ENCODE measurements at regions not wholly inside any gene's neighbourhood (a gene's known extent, or its start where the extent isn't known, plus 50 kb on each side); places are given as distances from the start of the nearest gene placed in this dataset.
A peak's percentile ranks its signal among the peaks of the same experiment; 100 is the strongest.

DNA sequence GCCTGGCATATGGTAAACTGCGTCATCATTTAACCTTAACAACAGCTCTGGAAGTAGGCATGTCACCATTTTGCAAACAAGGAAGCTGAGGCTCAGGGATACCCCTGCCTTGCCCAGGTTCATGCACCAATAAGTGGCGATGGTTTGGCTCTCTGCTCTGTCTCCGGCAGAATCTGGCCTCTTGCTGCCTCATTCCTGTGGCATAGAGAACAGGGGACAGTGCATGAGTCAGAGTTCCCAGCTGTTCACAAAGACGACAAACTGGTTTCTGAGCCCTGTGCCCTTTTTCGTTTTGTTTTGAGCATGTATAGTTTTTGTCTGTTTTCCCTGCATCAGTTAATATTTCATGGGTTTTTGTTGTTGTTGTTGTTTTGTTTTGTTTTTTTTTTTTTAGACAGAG, 236.8 kb downstream of the OPA1 start:
- DNase-seq (ENCODE audit: low read depth, low spot score): peak; percentile 81
- in situ Hi-C loops (cut with HindIII; ENCODE audit: low sequenced_read_pairs): no loop called here
- H3K4me3 ChIP-seq (ENCODE audit: low read depth, low read length): no peak overlapping the region
- TF ChIP-seq, protein P1, sequence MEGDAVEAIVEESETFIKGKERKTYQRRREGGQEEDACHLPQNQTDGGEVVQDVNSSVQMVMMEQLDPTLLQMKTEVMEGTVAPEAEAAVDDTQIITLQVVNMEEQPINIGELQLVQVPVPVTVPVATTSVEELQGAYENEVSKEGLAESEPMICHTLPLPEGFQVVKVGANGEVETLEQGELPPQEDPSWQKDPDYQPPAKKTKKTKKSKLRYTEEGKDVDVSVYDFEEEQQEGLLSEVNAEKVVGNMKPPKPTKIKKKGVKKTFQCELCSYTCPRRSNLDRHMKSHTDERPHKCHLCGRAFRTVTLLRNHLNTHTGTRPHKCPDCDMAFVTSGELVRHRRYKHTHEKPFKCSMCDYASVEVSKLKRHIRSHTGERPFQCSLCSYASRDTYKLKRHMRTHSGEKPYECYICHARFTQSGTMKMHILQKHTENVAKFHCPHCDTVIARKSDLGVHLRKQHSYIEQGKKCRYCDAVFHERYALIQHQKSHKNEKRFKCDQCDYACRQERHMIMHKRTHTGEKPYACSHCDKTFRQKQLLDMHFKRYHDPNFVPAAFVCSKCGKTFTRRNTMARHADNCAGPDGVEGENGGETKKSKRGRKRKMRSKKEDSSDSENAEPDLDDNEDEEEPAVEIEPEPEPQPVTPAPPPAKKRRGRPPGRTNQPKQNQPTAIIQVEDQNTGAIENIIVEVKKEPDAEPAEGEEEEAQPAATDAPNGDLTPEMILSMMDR (IDR thresholded peaks at IDR 0.05; ENCODE audit: low read depth, low read length): no peak

DNA sequence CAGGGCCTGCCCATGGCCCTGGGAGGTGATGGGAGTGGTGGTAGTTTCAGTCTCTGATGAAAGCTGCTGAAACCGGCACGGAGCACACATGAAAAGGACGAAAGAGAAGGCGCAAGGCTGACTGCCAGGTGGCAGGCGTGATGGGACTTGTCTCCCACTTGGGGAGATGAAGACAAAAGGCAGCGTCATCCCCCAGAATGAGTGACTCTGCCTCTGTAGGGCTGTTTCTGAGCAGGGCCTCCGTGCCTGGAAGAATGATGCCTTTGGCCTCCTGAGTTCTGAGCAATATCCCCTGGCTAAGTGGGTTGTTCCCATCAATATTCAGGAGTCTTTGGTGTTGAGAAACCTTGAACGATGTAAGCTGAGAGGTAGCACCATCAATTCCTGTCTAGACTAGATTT, 237.8 kb downstream of the OPA1 start:
- TF ChIP-seq, protein P1 (IDR thresholded peaks at IDR 0.05; ENCODE audit: low read depth, low read length): no peak
- DNase-seq (ENCODE audit: low read depth, low spot score): peak; percentile 37
- in situ Hi-C loops (cut with HindIII; ENCODE audit: low sequenced_read_pairs): no loop called here
- no peak overlapping the region for H3K4me3 ChIP-seq (ENCODE audit: low read depth, low read length)

- TF ChIP-seq, protein P1 (IDR thresholded peaks at IDR 0.05; ENCODE audit: low read depth, low read length): no peak
- H3K4me3 ChIP-seq (ENCODE audit: low read depth, low read length): no peak overlapping the region
- in situ Hi-C loops (cut with HindIII; ENCODE audit: low sequenced_read_pairs): no loop called here
- peak; percentile 93 for DNase-seq (ENCODE audit: low read depth, low spot score)
Measured at GRCh38 chr3:193831495-193832455, 238.8 kb downstream of the OPA1 start.

DNA sequence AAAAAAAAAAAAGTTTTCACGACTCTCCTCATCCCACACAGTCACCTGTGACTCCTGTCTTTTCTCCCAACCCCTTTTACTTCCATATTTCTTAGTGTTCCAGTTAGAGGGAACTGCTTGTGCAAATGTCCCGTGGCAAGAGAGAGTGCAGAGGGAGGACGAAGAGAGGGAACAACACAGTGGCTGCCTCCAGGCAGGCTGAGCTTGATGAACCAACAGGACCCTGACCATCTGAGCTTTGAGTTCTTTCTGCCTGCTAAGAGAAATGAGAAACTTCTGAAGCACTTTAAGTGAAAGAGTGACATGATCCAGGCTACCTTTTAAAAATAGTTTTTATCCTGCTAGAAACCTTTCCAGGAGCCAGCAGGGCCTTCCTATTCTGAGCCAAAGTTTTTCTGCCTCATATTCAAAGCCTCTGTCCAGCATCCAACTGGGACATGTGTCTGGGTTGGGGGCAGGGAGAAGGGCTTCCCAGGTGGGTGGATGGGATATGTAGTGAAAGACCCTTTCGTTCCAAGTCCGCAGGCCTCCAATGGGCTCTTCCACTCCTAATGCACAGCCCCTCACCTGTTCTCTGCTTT, 239.9 kb downstream of the OPA1 start:
- TF ChIP-seq, protein P1 (IDR thresholded peaks at IDR 0.05; ENCODE audit: low read depth, low read length): no peak
- DNase-seq (ENCODE audit: low read depth, low spot score): no peak
- in situ Hi-C loops (cut with HindIII; ENCODE audit: low sequenced_read_pairs): no loop called here
- H3K4me3 ChIP-seq (ENCODE audit: low read depth, low read length): no peak overlapping the region

- TF ChIP-seq, protein P1 (IDR thresholded peaks at IDR 0.05; ENCODE audit: low read depth, low read length): no peak
- in situ Hi-C loops (cut with HindIII; ENCODE audit: low sequenced_read_pairs): no loop called here
- H3K4me3 ChIP-seq (ENCODE audit: low read depth, low read length): no peak overlapping the region
- no peak for DNase-seq (ENCODE audit: low read depth, low spot score)
Measured at GRCh38 chr3:193833592-193833991, 240.6 kb downstream of the OPA1 start.

DNA sequence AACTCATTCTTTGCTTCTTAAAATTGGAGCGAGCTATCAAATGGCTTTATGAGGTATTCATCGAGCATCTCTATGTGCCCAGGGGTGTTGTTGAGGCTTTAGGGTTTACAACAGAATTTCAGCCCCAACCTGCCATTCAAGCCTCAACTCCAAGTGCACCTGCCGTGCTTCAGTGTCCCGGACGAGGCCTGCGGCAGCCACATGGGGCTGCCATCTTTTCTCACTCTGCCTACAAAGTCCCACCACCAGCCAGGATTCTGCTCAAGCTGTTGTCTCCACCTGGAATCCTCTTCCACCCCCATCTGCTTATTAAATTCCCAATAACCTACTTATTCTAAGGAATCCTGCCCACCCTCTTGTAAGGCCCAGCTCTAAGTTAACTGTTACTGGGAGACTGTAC, 242.4 kb downstream of the OPA1 start:
- no peak for DNase-seq (ENCODE audit: low read depth, low spot score)
- TF ChIP-seq, protein P1 (IDR thresholded peaks at IDR 0.05; ENCODE audit: low read depth, low read length): no peak
- no peak overlapping the region for H3K4me3 ChIP-seq (ENCODE audit: low read depth, low read length)
- in situ Hi-C loops (cut with HindIII; ENCODE audit: low sequenced_read_pairs): no loop called here

Measured in astrocyte of the spinal cord (primary cell).